Ovary (tissue), 7 donors: ENCODE measurements at regions not wholly inside any gene's neighbourhood (a gene's known extent, or its start where the extent isn't known, plus 50 kb on each side); places are given as distances from the start of the nearest gene placed in this dataset.
"Not testable (repeated sequence)": the region's sequence is repeated elsewhere in the genome, so short reads cannot be mapped to it uniquely, and the experiment has no call there.

Experiments
- DNase-seq, 5 donors: peaks; one replicate each; pipeline ENCODE4 v3.0.0-alpha.2; 2019 to 2020
- H3K27ac ChIP-seq, 2 donors: fragments of 200-600 bp; one replicate each; pipeline versions ENCODE4 v1.5.1 to v1.8.0; 2019 to 2022
- H3K27me3 ChIP-seq: fragments of 200-600 bp; one replicate; pipeline ENCODE4 v1.8.0; 2022
- H3K36me3 ChIP-seq: fragments of 200-600 bp; sonication (generic); one replicate; pipeline ENCODE4 v1.5.1; 2019
- H3K4me1 ChIP-seq: one replicate; pipeline ENCODE4 v1.8.1; 2013; ENCODE audit warnings: mild to moderate bottlenecking, moderate library complexity; ENCODE audit not compliant: insufficient read depth
- H3K4me3 ChIP-seq: fragments of 200-600 bp; sonication (generic); one replicate; pipeline ENCODE4 v1.5.1; 2017
- H3K9me3 ChIP-seq, 2 donors: fragments of 200-600 bp in 1 of 2; sonication (generic) in 1 of 2; one replicate each; pipeline versions ENCODE4 v1.5.1 to v1.8.1; 2013 to 2019; ENCODE audit warnings: mild to moderate bottlenecking in 1 of 2, moderate library complexity in 1 of 2
- CTCF ChIP-seq, 3 donors: fragments of 450-650 bp in 2 of 3; fragments of 200-600 bp in 1 of 3; IDR thresholded peaks; one replicate each; pipeline versions ENCODE4 v1.5.1 to v1.8.0; 2016 to 2022; ENCODE audit warnings: antibody characterized with exemption in 3 of 3, mild to moderate bottlenecking in 1 of 3
- EP300 ChIP-seq: sonication (generic); formaldehyde crosslinking; IDR thresholded peaks from one replicate; pipeline ENCODE4 v1.6.1; 2017; ENCODE audit warnings: antibody characterized with exemption
- POLR2A ChIP-seq: fragments of 450-650 bp; IDR thresholded peaks from one replicate; pipeline ENCODE4 v1.6.1; 2017; ENCODE audit warnings: antibody characterized with exemption, mild to moderate bottlenecking, moderate library complexity
- WGBS, 3 donors: extraction: QIAGEN DNeasy Blood & Tissue Kit in 1 of 3; methylation state at CpG; one replicate each; pipeline versions ENCODE4 v1.1.5 to v1.1.7; 2013 to 2017; 5-methylcytosine and 5-hydroxymethylcytosine counted together
- intact Hi-C, 4 donors: fragments of 100-400 bp; cut with DNase I; formaldehyde crosslinking; loops; one replicate each; pipeline versions ENCODE4 v1.11.0 to v1.15.1; 2022 to 2023
- donor health status: DM: no; HTN: no; CAD: no; lungs with moderate emphysema.
- donor health status: DM: no; HTN: no; CAD: no.
- donor health status: Bipolar disorder and iron deficiency.
- donor health status: DM: no; HTN: no; CAD: no.
- donor health status: DM: yes; HTN: yes; CAD: no.

- Histone ChIP-seq H3K4me3 (no peak overlapping the region), H3K27me3 (no peaks in the 10 kb centered on the region), H3K36me3 (no peaks in the 10 kb centered on the region), H3K27ac (no peak overlapping the region), H3K4me1 (no peaks in the 10 kb centered on the region), H3K9me3 (no peaks in the 10 kb centered on the region)
- no peak for DNase-seq
- intact Hi-C loops: no loop called here
- 84 to 89% (median 88%) methylated on average over 5 of the region's 5 CpGs for WGBS, 3 donors
- TF ChIP-seq POLR2A (no peak), EP300 (no peak), CTCF (IDR thresholded peaks at IDR 0.05) (no peak)
Observed at GRCh38 chr5:56375011-56375410, 141.9 kb upstream of the ANKRD55 start.

- H3K4me1 ChIP-seq, H3K4me3 ChIP-seq, intact Hi-C loops, H3K9me3 ChIP-seq, H3K27me3 ChIP-seq, DNase-seq, H3K36me3 ChIP-seq, H3K27ac ChIP-seq: not testable (repeated sequence)
- WGBS, 3 donors: 90 to 98% (median 98%) methylated on average over 6 to 30 of the region's 31 CpGs
Observed at GRCh38 chr5:56372491-56372890, 139.4 kb upstream of the ANKRD55 start.

GRCh38 chr5:56369361-56369811, 136.3 kb upstream of the ANKRD55 start:
- H3K9me3 ChIP-seq: no peaks in the 10 kb centered on the region
- no peak overlapping the region for H3K27ac ChIP-seq
- intact Hi-C loops: no loop called here
- 89 to 92% (median 89%) methylated on average over 3 of the region's 3 CpGs for WGBS, 3 donors
- no peaks in the 10 kb centered on the region for H3K4me1 ChIP-seq
- no peak overlapping the region for H3K4me3 ChIP-seq
- TF ChIP-seq CTCF (IDR thresholded peaks at IDR 0.05) (no peak), EP300 (no peak), POLR2A (no peak)
- H3K27me3 ChIP-seq: no peaks in the 10 kb centered on the region
- no peaks in the 10 kb centered on the region for H3K36me3 ChIP-seq
- no peak for DNase-seq

- no peak overlapping the region for H3K27ac ChIP-seq
- H3K9me3 ChIP-seq: no peaks in the 10 kb centered on the region
- TF ChIP-seq EP300 (no peak), CTCF (IDR thresholded peaks at IDR 0.05) (no peak), POLR2A (no peak)
- no peaks in the 10 kb centered on the region for H3K27me3 ChIP-seq
- no peaks in the 10 kb centered on the region for H3K36me3 ChIP-seq
- DNase-seq: no peak
- intact Hi-C loops: no loop called here
- WGBS, 3 donors: 94 to 97% (median 95%) methylated on average over 2 of the region's 2 CpGs
- no peak overlapping the region for H3K4me3 ChIP-seq
- no peaks in the 10 kb centered on the region for H3K4me1 ChIP-seq
Observed at GRCh38 chr5:56367748-56368147, 134.6 kb upstream of the ANKRD55 start.

GRCh38 chr5:56366986-56367385, 133.9 kb upstream of the ANKRD55 start:
- 96 to 100% (median 100%) methylated on average over 1 of the region's 1 CpG for WGBS, 3 donors
- H3K4me1 ChIP-seq: no peaks in the 10 kb centered on the region
- no peaks in the 10 kb centered on the region for H3K27me3 ChIP-seq
- intact Hi-C loops: no loop called here
- no peaks in the 10 kb centered on the region for H3K36me3 ChIP-seq
- no peak for TF ChIP-seq POLR2A
- TF ChIP-seq EP300: no peak
- no peak for TF ChIP-seq CTCF (IDR thresholded peaks at IDR 0.05)
- H3K4me3 ChIP-seq: no peak overlapping the region
- H3K9me3 ChIP-seq: no peaks in the 10 kb centered on the region
- no peak overlapping the region for H3K27ac ChIP-seq
- no peak for DNase-seq
